KMS-11 (cell line): ENCODE measurements at regions not wholly inside any gene's neighbourhood (a gene's known extent, or its start where the extent isn't known, plus 50 kb on each side); places are given as distances from the start of the nearest gene placed in this dataset.

Experiments
- H2AFZ ChIP-seq: fragments of 200-600 bp; sonication (generic); 2 replicates; pipeline ENCODE4 v1.6.1; 2016; ENCODE audit warnings: antibody characterized with exemption, mixed run types, low read depth
- H3K27ac ChIP-seq: fragments of 200-600 bp; sonication (generic); 2 replicates; pipeline ENCODE4 v1.6.1; 2016; ENCODE audit warnings: mild to moderate bottlenecking, mixed run types
- H3K27me3 ChIP-seq: fragments of 200-600 bp; sonication (generic); 2 replicates; pipeline ENCODE4 v1.6.1; 2017; ENCODE audit warnings: mild to moderate bottlenecking, low read depth, mixed run types, moderate library complexity; ENCODE audit not compliant: insufficient read depth
- H3K36me3 ChIP-seq: fragments of 200-600 bp; sonication (generic); 2 replicates; pipeline ENCODE4 v1.6.1; 2017; ENCODE audit warnings: mild to moderate bottlenecking, mixed run types; ENCODE audit not compliant: insufficient read depth
- H3K4me1 ChIP-seq: fragments of 200-600 bp; sonication (generic); 2 replicates; pipeline ENCODE4 v1.6.1; 2016; ENCODE audit warnings: mild to moderate bottlenecking, low read depth, mixed run types; ENCODE audit not compliant: poor library complexity, severe bottlenecking
- H3K4me2 ChIP-seq: fragments of 200-600 bp; sonication (generic); 2 replicates; pipeline ENCODE4 v1.7.0; 2016; ENCODE audit warnings: mild to moderate bottlenecking, mixed run types
- H3K4me3 ChIP-seq: fragments of 200-600 bp; sonication (generic); IDR thresholded peaks from 2 replicates; pipeline ENCODE4 v1.6.1; 2017; ENCODE audit warnings: low read depth, low read length, mixed read lengths; ENCODE audit not compliant: insufficient read depth
- H3K79me2 ChIP-seq: fragments of 200-600 bp; sonication (generic); 2 replicates; pipeline ENCODE4 v1.6.1; 2016; ENCODE audit warnings: low read depth, mixed run types; ENCODE audit not compliant: insufficient read depth
- H3K9ac ChIP-seq: fragments of 200-600 bp; sonication (generic); 2 replicates; pipeline ENCODE4 v1.6.1; 2016; ENCODE audit warnings: mild to moderate bottlenecking, mixed run types
- H4K20me1 ChIP-seq: fragments of 200-600 bp; sonication (generic); 2 replicates; pipeline ENCODE4 v1.6.1; 2016; ENCODE audit warnings: mild to moderate bottlenecking, mixed run types; ENCODE audit not compliant: insufficient read depth
- CTCF ChIP-seq: fragments of 200-600 bp; sonication (generic); conservative IDR thresholded peaks from 2 replicates; pipeline ENCODE4 v1.6.1; 2017; ENCODE audit warnings: low read depth, mild to moderate bottlenecking, antibody characterized with exemption, low read length, moderate library complexity, mixed read lengths

GRCh38 chr2:17296686-17297085 lies 221.6 kb downstream of the RAD51AP2 start:
- H3K79me2 ChIP-seq = no peaks in the 10 kb centered on the region
- H3K4me3 ChIP-seq = no peak overlapping the region
- no peak overlapping the region for H3K4me2 ChIP-seq
- H3K9ac ChIP-seq = no peak overlapping the region
- H3K36me3 ChIP-seq = no peaks in the 10 kb centered on the region
- no peaks in the 10 kb centered on the region for H3K27me3 ChIP-seq
- H3K27ac ChIP-seq = no peak overlapping the region
- no peak overlapping the region for H2AFZ ChIP-seq
- H3K4me1 ChIP-seq = no peaks in the 10 kb centered on the region
- H4K20me1 ChIP-seq = no peaks in the 10 kb centered on the region
- TF ChIP-seq CTCF = no peak

- H3K79me2 ChIP-seq = no peaks in the 10 kb centered on the region
- no peak for TF ChIP-seq CTCF
- no peaks in the 10 kb centered on the region for H3K27me3 ChIP-seq
- H3K27ac ChIP-seq = no peak overlapping the region
- no peaks in the 10 kb centered on the region for H4K20me1 ChIP-seq
- no peaks in the 10 kb centered on the region for H3K4me1 ChIP-seq
- no peak overlapping the region for H3K9ac ChIP-seq
- H3K4me2 ChIP-seq = no peak overlapping the region
- no peak overlapping the region for H3K4me3 ChIP-seq
- no peaks in the 10 kb centered on the region for H3K36me3 ChIP-seq
- H2AFZ ChIP-seq = no peak overlapping the region
These were observed 228.6 kb downstream of the RAD51AP2 start for GRCh38 chr2:17289669-17290068.

GRCh38 chr2:17287183-17287582 lies 231.1 kb downstream of the RAD51AP2 start:
- Histone ChIP-seq H2AFZ (no peak overlapping the region), H3K9ac (no peak overlapping the region), H3K36me3 (no peaks in the 10 kb centered on the region), H3K4me1 (no peaks in the 10 kb centered on the region), H4K20me1 (no peaks in the 10 kb centered on the region), H3K4me3 (no peak overlapping the region), H3K4me2 (no peak overlapping the region), H3K79me2 (no peaks in the 10 kb centered on the region), H3K27ac (no peak overlapping the region), H3K27me3 (no peaks in the 10 kb centered on the region)
- no peak for TF ChIP-seq CTCF

- Histone ChIP-seq H3K79me2 (no peaks in the 10 kb centered on the region), H2AFZ (no peak overlapping the region), H4K20me1 (no peaks in the 10 kb centered on the region), H3K4me3 (no peak overlapping the region), H3K36me3 (no peaks in the 10 kb centered on the region), H3K27ac (no peak overlapping the region), H3K4me1 (no peaks in the 10 kb centered on the region), H3K4me2 (no peak overlapping the region), H3K9ac (no peak overlapping the region), H3K27me3 (no peaks in the 10 kb centered on the region)
- TF ChIP-seq CTCF = no peak
These were observed 235.4 kb downstream of the RAD51AP2 start for GRCh38 chr2:17282826-17283225.

- Histone ChIP-seq H3K27me3 (no peaks in the 10 kb centered on the region), H3K79me2 (no peaks in the 10 kb centered on the region), H3K4me3 (no peak overlapping the region), H2AFZ (no peak overlapping the region), H3K36me3 (no peaks in the 10 kb centered on the region), H3K27ac (no peak overlapping the region), H3K4me1 (no peaks in the 10 kb centered on the region), H4K20me1 (no peaks in the 10 kb centered on the region), H3K4me2 (no peak overlapping the region), H3K9ac (no peak overlapping the region)
- TF ChIP-seq CTCF = no peak
These were observed 236.0 kb downstream of the RAD51AP2 start for GRCh38 chr2:17282245-17282644.
